Epithelial cell of proximal tubule (primary cell): ENCODE measurements at regions not wholly inside any gene's neighbourhood (a gene's known extent, or its start where the extent isn't known, plus 50 kb on each side); places are given as distances from the start of the nearest gene placed in this dataset.
"Not testable (repeated sequence)": the region's sequence is repeated elsewhere in the genome, so short reads cannot be mapped to it uniquely, and the experiment has no call there.

Experiments used
- DNase-seq: peaks from one replicate; pipeline ENCODE4 v3.0.0-alpha.2; 2011; ENCODE audit warnings: low read depth
- H3K4me3 ChIP-seq: 2 replicates; pipeline ENCODE4 v1.5.1; 2011; ENCODE audit warnings: low read depth, mild to moderate bottlenecking, low read length
- TF ChIP-seq, protein P1 (sequence below): conservative IDR thresholded peaks from 2 replicates; pipeline ENCODE4 v1.5.1; 2012; ENCODE audit warnings: low read depth, mild to moderate bottlenecking, low read length

DNA sequence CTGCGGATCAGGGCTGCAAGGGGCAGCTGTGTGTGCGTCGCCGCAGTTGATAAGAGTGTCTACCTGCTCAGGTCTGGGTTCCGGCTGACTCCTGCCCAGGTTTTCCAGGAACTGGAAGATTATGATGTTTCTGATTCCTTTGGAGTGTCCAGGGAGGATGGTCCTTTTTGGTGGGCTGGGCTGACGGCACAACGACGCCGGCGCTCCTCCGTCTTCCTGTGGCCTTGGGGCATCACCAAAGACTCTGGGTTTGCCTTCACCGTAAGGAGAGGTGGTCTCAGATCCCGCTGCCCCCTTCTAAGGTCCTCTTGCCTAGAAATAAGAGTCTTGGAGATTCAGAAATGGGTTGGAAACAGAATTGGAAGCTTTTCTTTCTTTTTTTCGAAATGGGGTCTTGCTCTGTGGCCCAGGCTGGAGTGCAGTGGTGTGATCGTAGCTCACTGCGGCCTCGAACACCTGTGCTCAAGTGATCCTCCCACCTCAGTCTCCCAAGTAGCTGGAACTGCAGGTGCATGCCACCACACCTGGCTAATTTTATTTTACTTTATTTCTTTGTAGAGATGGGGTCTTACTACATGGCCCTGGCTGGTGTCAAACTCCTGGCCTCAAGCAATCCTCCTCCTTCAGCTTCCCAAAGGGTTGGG is 1245.5 kb upstream of the PHF14 start:
- H3K4me3 ChIP-seq, DNase-seq: not testable (repeated sequence)

DNA sequence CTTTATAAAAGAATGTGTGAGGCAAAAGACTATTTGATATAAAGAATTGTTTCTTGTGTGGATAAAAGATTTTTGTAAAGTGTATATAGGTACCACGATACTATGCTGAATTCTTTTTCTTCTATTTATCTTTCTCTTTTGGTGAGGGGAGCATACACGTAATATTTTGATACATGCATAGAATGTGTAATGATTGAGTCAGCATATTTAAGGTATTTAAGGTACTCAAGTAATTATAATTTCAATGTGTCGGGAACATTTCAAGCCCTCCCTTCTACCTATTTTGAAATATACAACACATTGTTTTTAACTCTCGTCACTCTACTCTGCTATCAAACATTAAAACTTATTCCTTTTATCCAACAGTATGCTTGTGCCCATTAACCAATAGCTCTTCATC is 1221.6 kb upstream of the PHF14 start:
- DNase-seq, result no peak
- TF ChIP-seq, protein P1, sequence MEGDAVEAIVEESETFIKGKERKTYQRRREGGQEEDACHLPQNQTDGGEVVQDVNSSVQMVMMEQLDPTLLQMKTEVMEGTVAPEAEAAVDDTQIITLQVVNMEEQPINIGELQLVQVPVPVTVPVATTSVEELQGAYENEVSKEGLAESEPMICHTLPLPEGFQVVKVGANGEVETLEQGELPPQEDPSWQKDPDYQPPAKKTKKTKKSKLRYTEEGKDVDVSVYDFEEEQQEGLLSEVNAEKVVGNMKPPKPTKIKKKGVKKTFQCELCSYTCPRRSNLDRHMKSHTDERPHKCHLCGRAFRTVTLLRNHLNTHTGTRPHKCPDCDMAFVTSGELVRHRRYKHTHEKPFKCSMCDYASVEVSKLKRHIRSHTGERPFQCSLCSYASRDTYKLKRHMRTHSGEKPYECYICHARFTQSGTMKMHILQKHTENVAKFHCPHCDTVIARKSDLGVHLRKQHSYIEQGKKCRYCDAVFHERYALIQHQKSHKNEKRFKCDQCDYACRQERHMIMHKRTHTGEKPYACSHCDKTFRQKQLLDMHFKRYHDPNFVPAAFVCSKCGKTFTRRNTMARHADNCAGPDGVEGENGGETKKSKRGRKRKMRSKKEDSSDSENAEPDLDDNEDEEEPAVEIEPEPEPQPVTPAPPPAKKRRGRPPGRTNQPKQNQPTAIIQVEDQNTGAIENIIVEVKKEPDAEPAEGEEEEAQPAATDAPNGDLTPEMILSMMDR, result no peak
- no peak overlapping the region for H3K4me3 ChIP-seq

DNA sequence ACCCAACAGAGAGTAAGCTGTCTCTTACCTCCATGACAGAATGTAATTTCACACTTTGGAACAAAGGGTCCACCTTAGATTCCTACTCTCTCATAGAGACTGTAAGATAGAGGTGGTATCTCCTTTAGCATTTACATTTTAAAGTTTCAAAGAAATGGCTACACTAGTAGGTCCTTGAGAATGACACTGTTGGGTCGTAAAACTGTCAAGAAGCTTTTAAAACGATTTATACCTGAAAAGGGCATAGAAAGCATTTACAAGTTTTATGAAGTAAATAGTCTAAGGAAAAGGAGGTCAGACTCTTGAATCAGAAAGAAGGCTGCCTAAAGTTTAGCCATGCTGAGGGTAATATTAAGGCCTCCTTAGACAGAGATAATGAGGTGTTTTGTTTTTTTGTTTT is 1212.4 kb upstream of the PHF14 start:
- TF ChIP-seq, protein P1, result no peak
- no peak for DNase-seq
- H3K4me3 ChIP-seq, result no peak overlapping the region

DNA sequence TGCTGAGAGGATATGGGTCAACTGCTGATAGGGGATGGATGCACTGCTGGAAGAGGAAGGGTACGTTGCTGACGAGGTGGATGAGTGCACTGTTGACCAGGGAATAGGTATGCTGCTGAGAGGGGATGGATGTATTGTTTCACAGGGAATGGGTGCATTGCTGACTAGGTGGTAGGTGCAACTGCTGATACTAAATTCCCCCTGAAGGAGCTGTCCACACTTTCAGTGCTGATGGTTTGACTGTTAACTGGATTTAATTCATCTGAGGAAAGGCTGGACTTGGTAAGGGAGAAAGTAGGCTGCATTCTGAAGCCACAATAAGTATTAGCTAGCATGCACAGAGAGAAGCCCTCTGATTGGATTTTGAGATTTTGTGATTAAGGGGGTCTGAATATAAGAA is 1196.8 kb upstream of the PHF14 start:
- no peak for DNase-seq
- TF ChIP-seq, protein P1, result no peak
- no peak overlapping the region for H3K4me3 ChIP-seq

DNA sequence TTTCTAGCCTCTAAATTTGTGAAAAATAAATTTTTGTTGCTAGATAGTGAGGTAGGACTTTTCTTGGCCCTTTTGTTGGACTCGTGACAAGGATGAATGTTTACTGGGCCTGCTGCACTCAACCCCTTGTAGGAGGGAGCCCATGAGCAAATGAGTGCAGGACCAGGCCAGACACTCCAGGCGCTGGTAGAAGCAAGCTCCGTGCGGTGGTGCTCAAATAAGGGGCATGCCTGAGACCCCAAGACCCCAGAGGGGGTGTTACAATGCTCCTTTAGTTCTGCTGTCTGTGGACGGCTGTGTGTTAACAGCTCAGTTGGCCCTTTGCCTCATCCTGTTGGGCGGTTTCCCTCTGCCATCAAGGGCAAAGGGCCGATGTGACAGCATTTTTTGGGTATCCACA is 1195.3 kb upstream of the PHF14 start:
- no peak overlapping the region for H3K4me3 ChIP-seq
- TF ChIP-seq, protein P1, result no peak
- DNase-seq, result no peak

DNA sequence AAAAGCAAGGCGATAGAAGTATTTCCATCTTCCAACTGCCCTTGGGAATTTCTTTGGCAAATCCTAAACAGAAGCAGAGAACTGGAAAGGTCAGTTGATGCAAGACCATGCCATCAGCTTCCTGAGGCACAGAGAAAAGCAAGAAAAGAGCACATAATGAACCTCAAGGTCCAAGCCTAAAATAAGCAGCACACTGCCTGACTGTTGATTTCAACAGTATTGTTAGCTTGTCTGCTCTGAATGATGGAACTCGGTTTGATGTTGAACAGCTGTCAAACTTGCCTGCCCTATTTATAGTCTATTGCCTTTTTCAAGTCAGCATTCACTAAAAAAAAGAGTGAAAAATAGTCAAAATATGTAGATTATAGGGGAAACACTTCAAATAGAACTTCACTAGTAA is 1192.0 kb upstream of the PHF14 start:
- DNase-seq, result no peak
- H3K4me3 ChIP-seq, result no peak overlapping the region
- TF ChIP-seq, protein P1, result no peak

DNA sequence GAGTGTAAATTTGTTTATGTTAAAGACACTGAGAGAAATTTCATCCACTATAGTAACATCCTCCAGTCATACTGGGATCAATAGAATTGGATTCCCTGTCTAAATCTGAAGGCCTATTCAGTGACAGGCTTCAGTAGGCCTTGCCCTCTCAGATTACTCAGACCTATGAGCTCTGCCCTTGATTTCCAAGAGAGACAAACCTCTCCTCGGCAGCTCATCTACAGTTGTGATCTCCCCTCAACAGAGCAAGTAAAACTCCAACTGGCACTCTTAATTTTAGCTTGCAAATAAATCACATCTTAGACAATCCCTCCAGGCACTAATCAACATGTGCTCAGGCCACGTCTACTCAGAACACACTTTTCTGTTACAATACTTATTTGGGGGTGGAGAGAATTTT is 1191.4 kb upstream of the PHF14 start:
- H3K4me3 ChIP-seq, result no peak overlapping the region
- DNase-seq, result no peak
- TF ChIP-seq, protein P1, result no peak
